NB4 (cell line): ENCODE measurements at regions not wholly inside any gene's neighbourhood (a gene's known extent, or its start where the extent isn't known, plus 50 kb on each side); places are given as distances from the start of the nearest gene placed in this dataset.

ENCODE experiments used
- DNase-seq: peaks from one replicate; pipeline ENCODE4 v3.0.0; 2010; ENCODE audit warnings: low read depth
- H3K4me3 ChIP-seq: one replicate; pipeline ENCODE4 v1.5.1; 2011; ENCODE audit warnings: mild to moderate bottlenecking, low read depth, low read length, moderate library complexity
- MYC ChIP-seq: IDR thresholded peaks from 2 replicates; pipeline ENCODE4 v1.6.1; 2011; ENCODE audit warnings: low read depth, low read length
- POLR2A ChIP-seq: IDR thresholded peaks from 2 replicates; pipeline ENCODE4 v1.6.1; 2011; ENCODE audit warnings: mild to moderate bottlenecking; ENCODE audit not compliant: insufficient read length; ENCODE audit errors: extremely low read depth
- TF ChIP-seq, protein P1 (sequence below): IDR thresholded peaks from 2 replicates; pipeline ENCODE4 v1.6.1; 2011; ENCODE audit warnings: low read depth, low read length
- TF ChIP-seq, protein P2 (sequence below): IDR thresholded peaks from one replicate; pipeline ENCODE4 v1.5.1; 2012; ENCODE audit warnings: low read depth, low read length

DNA sequence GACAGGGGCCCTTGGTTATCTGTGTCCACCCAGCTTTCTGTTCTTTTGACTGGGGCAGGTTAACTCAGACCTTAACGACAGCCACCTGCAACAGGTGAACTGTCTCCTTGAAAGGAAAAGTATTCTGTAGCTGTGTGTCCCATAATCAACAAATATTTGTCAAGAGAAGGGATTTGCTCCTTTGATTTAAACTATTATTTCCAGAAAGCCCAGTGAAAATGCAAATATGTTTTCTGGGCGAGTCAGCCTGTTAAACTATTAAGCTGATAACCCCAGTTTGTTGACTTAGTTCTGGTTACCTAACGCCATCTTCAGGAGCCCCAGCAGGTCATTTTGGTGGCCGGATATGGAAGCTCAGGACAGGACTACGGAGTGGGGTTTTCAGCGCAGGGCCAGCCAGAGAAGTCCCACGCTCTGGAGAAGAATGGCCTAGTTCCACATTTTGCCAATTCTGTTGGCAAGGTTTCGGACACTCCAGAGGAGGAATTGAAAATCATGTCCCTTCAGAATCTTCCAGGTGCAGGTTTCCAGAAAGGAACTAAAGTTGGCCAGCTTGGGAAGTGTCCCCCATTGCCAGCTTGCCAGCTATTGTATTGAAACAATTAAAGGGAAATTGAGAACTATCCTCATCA is 54.5 kb downstream of the ADRA2A start:
- TF ChIP-seq, protein P1, sequence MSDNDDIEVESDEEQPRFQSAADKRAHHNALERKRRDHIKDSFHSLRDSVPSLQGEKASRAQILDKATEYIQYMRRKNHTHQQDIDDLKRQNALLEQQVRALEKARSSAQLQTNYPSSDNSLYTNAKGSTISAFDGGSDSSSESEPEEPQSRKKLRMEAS = no peak
- no peak for TF ChIP-seq MYC
- TF ChIP-seq, protein P2, sequence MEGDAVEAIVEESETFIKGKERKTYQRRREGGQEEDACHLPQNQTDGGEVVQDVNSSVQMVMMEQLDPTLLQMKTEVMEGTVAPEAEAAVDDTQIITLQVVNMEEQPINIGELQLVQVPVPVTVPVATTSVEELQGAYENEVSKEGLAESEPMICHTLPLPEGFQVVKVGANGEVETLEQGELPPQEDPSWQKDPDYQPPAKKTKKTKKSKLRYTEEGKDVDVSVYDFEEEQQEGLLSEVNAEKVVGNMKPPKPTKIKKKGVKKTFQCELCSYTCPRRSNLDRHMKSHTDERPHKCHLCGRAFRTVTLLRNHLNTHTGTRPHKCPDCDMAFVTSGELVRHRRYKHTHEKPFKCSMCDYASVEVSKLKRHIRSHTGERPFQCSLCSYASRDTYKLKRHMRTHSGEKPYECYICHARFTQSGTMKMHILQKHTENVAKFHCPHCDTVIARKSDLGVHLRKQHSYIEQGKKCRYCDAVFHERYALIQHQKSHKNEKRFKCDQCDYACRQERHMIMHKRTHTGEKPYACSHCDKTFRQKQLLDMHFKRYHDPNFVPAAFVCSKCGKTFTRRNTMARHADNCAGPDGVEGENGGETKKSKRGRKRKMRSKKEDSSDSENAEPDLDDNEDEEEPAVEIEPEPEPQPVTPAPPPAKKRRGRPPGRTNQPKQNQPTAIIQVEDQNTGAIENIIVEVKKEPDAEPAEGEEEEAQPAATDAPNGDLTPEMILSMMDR = no peak
- TF ChIP-seq POLR2A = no peak
- H3K4me3 ChIP-seq = no peak overlapping the region
- no peak for DNase-seq

DNA sequence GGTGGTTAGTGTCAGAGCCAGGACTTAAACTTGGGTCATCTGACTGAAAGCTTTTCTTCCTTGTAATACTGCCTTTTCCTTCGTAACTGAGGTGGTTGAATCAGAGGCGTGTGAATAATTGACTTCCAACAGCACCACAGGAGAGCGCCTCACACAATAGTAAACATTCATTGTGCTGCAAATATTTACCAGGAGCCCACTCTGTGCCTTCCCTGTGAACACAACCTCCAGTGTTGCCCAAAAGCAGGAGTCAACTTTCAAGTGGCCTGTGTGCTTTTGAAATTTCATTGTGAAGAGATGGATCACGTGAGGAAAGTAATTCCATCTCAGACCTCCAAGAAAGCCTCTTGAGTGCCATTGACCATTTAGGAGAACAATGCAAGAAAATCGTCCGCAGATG is 60.2 kb downstream of the ADRA2A start:
- no peak for DNase-seq
- TF ChIP-seq POLR2A (no peak), MYC (no peak)
- TF ChIP-seq, protein P2 = no peak
- TF ChIP-seq, protein P1 = no peak

DNA sequence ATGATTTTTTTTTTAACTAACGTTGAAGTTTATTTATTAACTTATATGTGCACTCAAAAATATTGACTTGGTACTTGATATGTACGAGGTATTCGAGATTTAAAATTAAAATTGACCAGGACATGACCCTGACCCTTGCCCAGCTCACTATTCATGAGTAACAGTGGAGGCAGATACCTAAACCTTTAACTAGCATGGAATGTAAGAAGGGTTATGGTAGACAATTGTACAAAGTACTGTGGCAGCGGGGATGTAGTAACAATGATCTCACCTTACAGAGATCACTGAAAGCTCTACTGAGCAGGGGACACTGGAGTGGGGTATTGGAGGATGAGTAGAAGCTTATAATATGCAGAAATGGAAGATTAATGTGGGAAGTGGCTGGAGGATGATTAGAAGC is 60.8 kb downstream of the ADRA2A start:
- no peak for DNase-seq
- H3K4me3 ChIP-seq = no peak overlapping the region
- TF ChIP-seq, protein P2 = no peak
- TF ChIP-seq, protein P1 = no peak
- TF ChIP-seq POLR2A = no peak
- no peak for TF ChIP-seq MYC

More for the DNA sequence above, 60.2 kb downstream of the ADRA2A start:
- H3K4me3 ChIP-seq = no peak overlapping the region

DNA sequence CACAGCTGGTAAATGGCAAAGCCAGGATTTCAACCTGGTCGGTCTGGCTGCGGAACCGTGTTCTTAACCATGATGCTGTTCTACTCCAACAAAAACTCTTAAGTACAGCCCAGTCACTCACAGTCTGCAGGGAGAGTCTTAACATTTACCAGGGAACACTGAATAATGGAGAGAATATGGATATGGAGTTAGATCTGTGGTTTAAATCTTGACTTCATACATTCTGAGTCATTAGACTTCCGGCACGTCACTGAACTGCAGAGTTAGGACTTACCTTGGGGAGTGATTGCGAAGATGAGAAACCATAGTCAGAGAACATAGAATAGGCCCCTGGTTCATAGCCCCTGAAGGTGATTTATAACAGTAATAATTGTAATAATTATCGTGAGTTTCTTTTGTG is 61.7 kb downstream of the ADRA2A start:
- H3K4me3 ChIP-seq = no peak overlapping the region
- TF ChIP-seq, protein P2 = no peak
- no peak for TF ChIP-seq MYC
- no peak for TF ChIP-seq POLR2A
- TF ChIP-seq, protein P1 = no peak
- DNase-seq = no peak

DNA sequence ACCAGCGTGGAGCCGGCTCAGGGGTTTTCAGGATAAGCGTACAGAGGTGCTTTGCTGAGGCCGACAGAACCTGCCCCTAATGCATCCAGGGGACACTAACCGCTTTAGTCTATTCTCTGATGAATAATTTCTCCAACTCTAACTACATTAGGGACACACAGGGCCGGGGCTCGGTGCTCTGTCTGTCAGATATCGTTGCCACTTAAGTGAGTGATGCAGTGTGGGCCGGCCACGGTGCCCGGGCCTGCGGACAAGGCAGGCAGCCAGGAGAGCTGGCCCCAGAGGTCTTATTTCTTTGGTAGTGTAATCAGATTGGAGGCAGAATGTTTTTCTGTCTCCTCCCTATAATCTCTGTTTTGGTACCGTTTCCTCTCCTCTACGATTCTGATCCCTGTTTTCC is 62.7 kb downstream of the ADRA2A start:
- H3K4me3 ChIP-seq = no peak overlapping the region
- no peak for DNase-seq
- TF ChIP-seq, protein P2 = no peak
- no peak for TF ChIP-seq POLR2A
- TF ChIP-seq, protein P1 = no peak
- TF ChIP-seq MYC = no peak
